ENCODE measurements at regions not wholly inside any gene's neighbourhood (a gene's known extent, or its start where the extent isn't known, plus 50 kb on each side); places are given as distances from the start of the nearest gene placed in this dataset.

DNA sequence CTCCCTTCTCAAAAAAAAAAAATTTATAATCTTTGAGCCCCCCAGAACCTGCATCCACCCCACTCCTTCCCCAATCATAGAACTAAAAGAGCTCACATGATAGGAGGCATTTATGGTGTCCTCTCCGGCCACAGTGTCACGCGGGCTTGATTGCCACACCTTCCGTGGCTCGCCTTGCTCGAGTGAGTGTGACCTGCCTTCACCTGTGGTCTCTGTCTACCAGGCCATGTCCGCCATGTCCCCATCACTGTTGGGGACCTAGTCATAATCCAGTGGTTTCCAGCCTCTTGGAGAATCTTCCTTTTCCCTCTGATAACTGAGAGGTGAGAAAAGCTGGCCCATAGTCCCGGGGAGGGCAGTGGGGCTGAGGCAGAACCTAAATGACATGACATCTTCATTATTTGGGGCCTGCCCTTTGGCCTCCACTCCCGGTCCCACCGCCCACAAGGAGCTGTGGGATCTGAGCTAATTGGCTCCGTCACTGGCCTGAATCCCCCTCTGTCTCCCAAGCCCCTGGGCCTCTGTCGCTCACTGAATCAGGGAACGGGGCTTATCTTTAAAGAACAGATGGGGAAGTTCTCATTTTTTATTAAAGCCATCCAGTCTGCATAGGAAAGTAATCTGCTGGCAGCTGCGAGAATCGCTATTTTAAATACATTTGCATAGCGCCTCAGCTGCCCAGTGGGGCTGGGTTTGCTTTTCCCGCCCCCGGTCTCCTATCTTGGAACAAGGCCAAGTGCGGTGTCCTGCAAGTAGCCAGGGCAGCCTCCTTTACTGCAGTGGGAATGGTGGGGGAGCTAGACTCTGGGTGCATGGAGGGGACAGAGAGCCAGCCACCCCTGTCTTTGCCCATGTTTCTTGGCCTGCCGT, 197.6 kb upstream of the PMEPA1 start:
- intact Hi-C loops (cut with DNase I): no loop called here
- DNase-seq: no peak
- Histone ChIP-seq H3K9me3 (ENCODE audit: control insufficient read depth, low read length) (no peaks in the 10 kb centered on the region), H3K27ac (ENCODE audit: low read length) (no peak overlapping the region), H3K4me1 (ENCODE audit: control insufficient read depth, insufficient read depth, low read length) (no peaks in the 10 kb centered on the region), H3K27me3 (ENCODE audit: control insufficient read depth, insufficient read depth) (no peaks in the 10 kb centered on the region), H3K4me3 (ENCODE audit: low read length) (no peak overlapping the region)
- peak in 1 of 2 donors; percentile 27 for ATAC-seq
- 56% methylated on average over 20 of the region's 20 CpGs for WGBS

GRCh38 chr20:57905448-57905847, 195.6 kb upstream of the PMEPA1 start:
- intact Hi-C loops (cut with DNase I): no loop called here
- WGBS: 74% methylated on average over 5 of the region's 5 CpGs

GRCh38 chr20:57904314-57905105, 194.7 kb upstream of the PMEPA1 start:
- no peak for DNase-seq
- no peaks in the 10 kb centered on the region for H3K9me3 ChIP-seq (ENCODE audit: control insufficient read depth, low read length)
- no peaks in the 10 kb centered on the region for H3K27me3 ChIP-seq (ENCODE audit: control insufficient read depth, insufficient read depth)
- no peak overlapping the region for H3K4me3 ChIP-seq (ENCODE audit: low read length)
- WGBS: 85% methylated on average over 10 of the region's 10 CpGs
- ATAC-seq: no peak
- intact Hi-C loops (cut with DNase I): no loop called here
- no peaks in the 10 kb centered on the region for H3K4me1 ChIP-seq (ENCODE audit: control insufficient read depth, insufficient read depth, low read length)
- no peak overlapping the region for H3K27ac ChIP-seq (ENCODE audit: low read length)

More at GRCh38 chr20:57905448-57905847, 195.6 kb upstream of the PMEPA1 start:
- no peak for DNase-seq
- H3K27me3 ChIP-seq (ENCODE audit: control insufficient read depth, insufficient read depth): no peaks in the 10 kb centered on the region
- ATAC-seq: no peak
- H3K27ac ChIP-seq (ENCODE audit: low read length): no peak overlapping the region
- no peaks in the 10 kb centered on the region for H3K4me1 ChIP-seq (ENCODE audit: control insufficient read depth, insufficient read depth, low read length)
- no peak overlapping the region for H3K4me3 ChIP-seq (ENCODE audit: low read length)
- H3K9me3 ChIP-seq (ENCODE audit: control insufficient read depth, low read length): no peaks in the 10 kb centered on the region

- intact Hi-C loops (cut with DNase I): no loop called here
- 85% methylated on average over 1 of the region's 1 CpG for WGBS
These were observed 192.7 kb upstream of the PMEPA1 start for GRCh38 chr20:57902473-57902872.

DNA sequence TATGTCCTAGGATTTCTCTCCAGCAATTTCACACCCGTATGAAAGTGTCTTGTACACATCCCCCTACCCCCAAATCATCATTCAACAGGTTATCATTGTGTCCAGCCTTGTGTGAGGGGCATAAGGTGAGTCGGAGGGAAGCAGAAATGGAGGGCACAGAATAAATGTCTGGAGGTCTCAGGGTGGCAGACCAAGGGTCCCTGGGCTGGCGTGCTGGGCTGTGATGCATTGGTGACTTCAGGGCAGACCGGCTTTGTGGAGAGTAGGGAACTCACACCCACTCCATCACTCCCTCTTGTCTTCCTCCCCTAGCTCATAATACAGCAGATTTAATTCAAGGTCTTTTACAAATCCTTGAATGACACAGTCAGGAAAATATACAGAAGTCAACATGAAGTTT, 191.7 kb upstream of the PMEPA1 start:
- Histone ChIP-seq H3K27ac (ENCODE audit: low read length) (no peak overlapping the region), H3K9me3 (ENCODE audit: control insufficient read depth, low read length) (no peaks in the 10 kb centered on the region), H3K27me3 (ENCODE audit: control insufficient read depth, insufficient read depth) (no peaks in the 10 kb centered on the region), H3K4me1 (ENCODE audit: control insufficient read depth, insufficient read depth, low read length) (no peaks in the 10 kb centered on the region), H3K4me3 (ENCODE audit: low read length) (no peak overlapping the region)
- intact Hi-C loops (cut with DNase I): no loop called here
- DNase-seq: no peak
- 94% methylated on average over 4 of the region's 4 CpGs for WGBS
- ATAC-seq: no peak

More at GRCh38 chr20:57902473-57902872, 192.7 kb upstream of the PMEPA1 start:
- no peak for ATAC-seq
- no peaks in the 10 kb centered on the region for H3K27me3 ChIP-seq (ENCODE audit: control insufficient read depth, insufficient read depth)
- H3K4me3 ChIP-seq (ENCODE audit: low read length): no peak overlapping the region
- no peaks in the 10 kb centered on the region for H3K4me1 ChIP-seq (ENCODE audit: control insufficient read depth, insufficient read depth, low read length)
- no peak for DNase-seq
- H3K9me3 ChIP-seq (ENCODE audit: control insufficient read depth, low read length): no peaks in the 10 kb centered on the region
- H3K27ac ChIP-seq (ENCODE audit: low read length): no peak overlapping the region

GRCh38 chr20:57900226-57900905, 190.6 kb upstream of the PMEPA1 start:
- intact Hi-C loops (cut with DNase I): no loop called here

GRCh38 chr20:57899554-57899953, 189.7 kb upstream of the PMEPA1 start:
- Histone ChIP-seq H3K4me3 (ENCODE audit: low read length) (no peak overlapping the region), H3K4me1 (ENCODE audit: control insufficient read depth, insufficient read depth, low read length) (no peaks in the 10 kb centered on the region), H3K9me3 (ENCODE audit: control insufficient read depth, low read length) (no peaks in the 10 kb centered on the region), H3K27ac (ENCODE audit: low read length) (no peak overlapping the region), H3K27me3 (ENCODE audit: control insufficient read depth, insufficient read depth) (no peaks in the 10 kb centered on the region)
- no peak for DNase-seq
- WGBS: 82% methylated on average over 7 of the region's 7 CpGs
- ATAC-seq: no peak
- intact Hi-C loops (cut with DNase I): no loop called here

More at GRCh38 chr20:57900226-57900905, 190.6 kb upstream of the PMEPA1 start:
- WGBS: 63% methylated on average over 9 of the region's 9 CpGs
- no peak overlapping the region for H3K4me3 ChIP-seq (ENCODE audit: low read length)
- H3K4me1 ChIP-seq (ENCODE audit: control insufficient read depth, insufficient read depth, low read length): no peaks in the 10 kb centered on the region
- no peak overlapping the region for H3K27ac ChIP-seq (ENCODE audit: low read length)
- DNase-seq (no peak), ATAC-seq (no peak)
- H3K27me3 ChIP-seq (ENCODE audit: control insufficient read depth, insufficient read depth): no peaks in the 10 kb centered on the region
- no peaks in the 10 kb centered on the region for H3K9me3 ChIP-seq (ENCODE audit: control insufficient read depth, low read length)

DNA sequence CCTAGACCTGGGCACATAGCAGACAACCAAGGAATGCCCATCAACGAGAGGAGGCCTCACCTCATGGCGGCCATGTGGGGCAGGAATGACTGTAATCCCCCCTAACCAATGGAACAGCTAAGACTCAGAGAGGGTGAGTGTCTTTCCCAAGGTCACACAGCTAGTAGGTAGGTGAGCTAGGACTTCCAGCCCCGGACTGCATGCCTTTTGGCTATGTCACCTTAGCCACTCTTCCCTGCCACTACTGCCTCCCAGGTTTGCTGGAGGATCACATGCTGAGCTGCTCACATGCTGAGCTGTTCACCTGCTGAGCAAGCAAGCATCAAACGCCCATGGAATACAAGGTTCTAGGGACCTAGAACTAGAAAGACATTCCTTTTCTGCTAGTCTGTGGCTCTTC, 188.5 kb upstream of the PMEPA1 start:
- no peaks in the 10 kb centered on the region for H3K4me1 ChIP-seq (ENCODE audit: control insufficient read depth, insufficient read depth, low read length)
- no peaks in the 10 kb centered on the region for H3K27me3 ChIP-seq (ENCODE audit: control insufficient read depth, insufficient read depth)
- H3K27ac ChIP-seq (ENCODE audit: low read length): no peak overlapping the region
- DNase-seq: no peak
- ATAC-seq: no peak
- WGBS: 92% methylated on average over 4 of the region's 4 CpGs
- H3K9me3 ChIP-seq (ENCODE audit: control insufficient read depth, low read length): no peaks in the 10 kb centered on the region
- H3K4me3 ChIP-seq (ENCODE audit: low read length): no peak overlapping the region
- intact Hi-C loops (cut with DNase I): no loop called here

GRCh38 chr20:57897891-57898290, 188.1 kb upstream of the PMEPA1 start:
- Histone ChIP-seq H3K9me3 (ENCODE audit: control insufficient read depth, low read length) (no peaks in the 10 kb centered on the region), H3K4me1 (ENCODE audit: control insufficient read depth, insufficient read depth, low read length) (no peaks in the 10 kb centered on the region), H3K27ac (ENCODE audit: low read length) (no peak overlapping the region), H3K4me3 (ENCODE audit: low read length) (no peak overlapping the region), H3K27me3 (ENCODE audit: control insufficient read depth, insufficient read depth) (no peaks in the 10 kb centered on the region)
- no peak for ATAC-seq
- intact Hi-C loops (cut with DNase I): no loop called here
- WGBS: 88% methylated on average over 4 of the region's 4 CpGs
- DNase-seq: no peak

GRCh38 chr20:57897156-57897874, 187.5 kb upstream of the PMEPA1 start:
- H3K27me3 ChIP-seq (ENCODE audit: control insufficient read depth, insufficient read depth): no peaks in the 10 kb centered on the region
- H3K9me3 ChIP-seq (ENCODE audit: control insufficient read depth, low read length): no peaks in the 10 kb centered on the region
- no peak for ATAC-seq
- 71% methylated on average over 18 of the region's 18 CpGs for WGBS
- no peak for DNase-seq
- intact Hi-C loops (cut with DNase I): no loop called here
- H3K4me3 ChIP-seq (ENCODE audit: low read length): no peak overlapping the region
- H3K27ac ChIP-seq (ENCODE audit: low read length): no peak overlapping the region
- no peaks in the 10 kb centered on the region for H3K4me1 ChIP-seq (ENCODE audit: control insufficient read depth, insufficient read depth, low read length)
